ENCODE measurements at regions not wholly inside any gene's neighbourhood (a gene's known extent, or its start where the extent isn't known, plus 50 kb on each side); places are given as distances from the start of the nearest gene placed in this dataset.

GRCh38 chr2:195495966-195496365 lies 161.1 kb upstream of the SLC39A10 start:
- H3K27me3 ChIP-seq (ENCODE audit: control insufficient read depth in 1 of 2, insufficient read depth in 1 of 2, low read length in 2 of 2) = no peaks in the 10 kb centered on the region
- no peak overlapping the region for H3K27ac ChIP-seq (ENCODE audit: low read length, poor library complexity, severe bottlenecking)
- no peak overlapping the region for H2AK5ac ChIP-seq (ENCODE audit: low read length, severe bottlenecking)
- no peak overlapping the region for H4K8ac ChIP-seq (ENCODE audit: low read length)
- no peak overlapping the region for H3K18ac ChIP-seq (ENCODE audit: low read depth in 1 of 2, low read length in 2 of 2)
- H3K79me1 ChIP-seq (replicated peaks; ENCODE audit: low read length, poor library complexity, severe bottlenecking) = no peaks in the 10 kb centered on the region
- no peak overlapping the region for H2BK5ac ChIP-seq (ENCODE audit: low read depth, low read length, poor library complexity, severe bottlenecking)
- H3K4me3 ChIP-seq (ENCODE audit: insufficient read depth in 1 of 2, low read depth in 1 of 2, low read length in 2 of 2) = no peak overlapping the region
- H3K4ac ChIP-seq (ENCODE audit: low read depth in 1 of 2, low read length in 2 of 2) = no peak overlapping the region
- H3K36me3 ChIP-seq (ENCODE audit: control insufficient read depth in 1 of 2, insufficient read depth in 2 of 2, low read depth in 1 of 2, low read length in 2 of 2) = no peaks in the 10 kb centered on the region
- no peaks in the 10 kb centered on the region for H3K9me3 ChIP-seq (ENCODE audit: control insufficient read depth, low read length)
- H3K23ac ChIP-seq (ENCODE audit: low read length in 2 of 2) = no peak overlapping the region
- H2BK12ac ChIP-seq (ENCODE audit: low read length in 2 of 2) = no peak overlapping the region
- no peak overlapping the region for H4K91ac ChIP-seq (ENCODE audit: low read length)
- H2AFZ ChIP-seq (ENCODE audit: low read depth, low read length) = no peak overlapping the region
- no peaks in the 10 kb centered on the region for H3K4me1 ChIP-seq (ENCODE audit: control insufficient read depth, insufficient read depth, low read depth, low read length)
- H2BK15ac ChIP-seq (ENCODE audit: low read depth, poor library complexity, severe bottlenecking) = no peak overlapping the region
- no peak for DNase-seq
- H3K14ac ChIP-seq (ENCODE audit: low read length in 2 of 2) = no peak overlapping the region
- no peak overlapping the region for H3K9ac ChIP-seq (ENCODE audit: low read length)
- no peak overlapping the region for H3K4me2 ChIP-seq (ENCODE audit: low read length, poor library complexity, severe bottlenecking)
- no peak overlapping the region for H2BK120ac ChIP-seq (ENCODE audit: low read depth, low read length)

DNA sequence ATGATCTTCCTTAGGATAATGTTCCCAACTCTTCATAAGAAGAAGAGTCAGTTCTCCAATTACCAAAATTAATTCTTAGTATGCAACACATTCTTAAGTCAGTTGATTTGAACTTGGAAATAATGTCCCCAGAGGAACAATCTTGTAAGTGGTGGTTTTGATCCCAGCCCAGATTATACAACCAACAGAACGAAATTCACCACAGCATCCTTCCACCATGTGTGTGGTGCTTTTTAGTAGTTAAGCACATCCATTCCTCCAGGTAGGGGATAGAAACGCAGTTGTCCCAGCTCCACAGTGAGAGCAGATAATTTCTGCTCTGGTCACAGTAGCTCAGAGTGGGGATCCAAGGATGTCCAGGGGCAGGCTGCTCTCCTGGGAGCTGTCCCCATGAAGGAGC lies 161.7 kb upstream of the SLC39A10 start:
- H3K36me3 ChIP-seq (ENCODE audit: control insufficient read depth in 1 of 2, insufficient read depth in 2 of 2, low read depth in 1 of 2, low read length in 2 of 2) = no peaks in the 10 kb centered on the region
- no peak overlapping the region for H4K91ac ChIP-seq (ENCODE audit: low read length)
- no peak overlapping the region for H2BK120ac ChIP-seq (ENCODE audit: low read depth, low read length)
- H3K79me1 ChIP-seq (replicated peaks; ENCODE audit: low read length, poor library complexity, severe bottlenecking) = no peaks in the 10 kb centered on the region
- no peak overlapping the region for H2AFZ ChIP-seq (ENCODE audit: low read depth, low read length)
- no peak overlapping the region for H2BK5ac ChIP-seq (ENCODE audit: low read depth, low read length, poor library complexity, severe bottlenecking)
- no peaks in the 10 kb centered on the region for H3K27me3 ChIP-seq (ENCODE audit: control insufficient read depth in 1 of 2, insufficient read depth in 1 of 2, low read length in 2 of 2)
- H3K27ac ChIP-seq (ENCODE audit: low read length, poor library complexity, severe bottlenecking) = no peak overlapping the region
- H4K8ac ChIP-seq (ENCODE audit: low read length) = no peak overlapping the region
- no peak overlapping the region for H3K18ac ChIP-seq (ENCODE audit: low read depth in 1 of 2, low read length in 2 of 2)
- DNase-seq = no peak
- no peak overlapping the region for H3K9ac ChIP-seq (ENCODE audit: low read length)
- no peak overlapping the region for H3K23ac ChIP-seq (ENCODE audit: low read length in 2 of 2)
- H3K4ac ChIP-seq (ENCODE audit: low read depth in 1 of 2, low read length in 2 of 2) = no peak overlapping the region
- H2BK15ac ChIP-seq (ENCODE audit: low read depth, poor library complexity, severe bottlenecking) = no peak overlapping the region
- no peak overlapping the region for H2AK5ac ChIP-seq (ENCODE audit: low read length, severe bottlenecking)
- H3K9me3 ChIP-seq (ENCODE audit: control insufficient read depth, low read length) = no peaks in the 10 kb centered on the region
- H3K4me3 ChIP-seq (ENCODE audit: insufficient read depth in 1 of 2, low read depth in 1 of 2, low read length in 2 of 2) = no peak overlapping the region
- 82% methylated on average over 2 of the region's 2 CpGs for WGBS
- H3K4me2 ChIP-seq (ENCODE audit: low read length, poor library complexity, severe bottlenecking) = no peak overlapping the region
- H3K4me1 ChIP-seq (ENCODE audit: control insufficient read depth, insufficient read depth, low read depth, low read length) = no peaks in the 10 kb centered on the region
- no peak overlapping the region for H2BK12ac ChIP-seq (ENCODE audit: low read length in 2 of 2)
- no peak overlapping the region for H3K14ac ChIP-seq (ENCODE audit: low read length in 2 of 2)

DNA sequence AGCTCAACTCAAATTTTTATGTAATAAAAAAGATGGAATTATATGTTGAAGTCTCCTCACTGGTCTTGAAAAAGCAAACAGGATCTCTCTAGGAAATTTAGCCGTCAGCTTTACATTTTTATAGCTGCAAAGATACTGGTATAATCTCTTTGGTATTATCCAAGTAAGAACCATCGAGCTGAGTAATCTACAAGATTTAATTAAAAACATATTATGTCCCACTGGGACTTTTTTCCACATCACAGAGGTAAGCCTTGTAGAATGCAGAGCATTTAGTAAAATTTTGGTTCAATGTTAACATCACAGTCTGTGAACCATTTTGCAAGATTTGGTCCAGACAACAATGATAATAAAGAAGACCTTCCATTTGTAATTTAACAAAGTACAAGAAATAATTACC lies 162.6 kb upstream of the SLC39A10 start:
- no CpG with 5 or more reads among the region's 2 CpGs for WGBS
- no peak overlapping the region for H3K18ac ChIP-seq (ENCODE audit: low read depth in 1 of 2, low read length in 2 of 2)
- H4K91ac ChIP-seq (ENCODE audit: low read length) = no peak overlapping the region
- DNase-seq = no peak
- H3K4me3 ChIP-seq (ENCODE audit: insufficient read depth in 1 of 2, low read depth in 1 of 2, low read length in 2 of 2) = no peak overlapping the region
- H3K27me3 ChIP-seq (ENCODE audit: control insufficient read depth in 1 of 2, insufficient read depth in 1 of 2, low read length in 2 of 2) = no peaks in the 10 kb centered on the region
- no peaks in the 10 kb centered on the region for H3K79me1 ChIP-seq (replicated peaks; ENCODE audit: low read length, poor library complexity, severe bottlenecking)
- no peak overlapping the region for H2BK15ac ChIP-seq (ENCODE audit: low read depth, poor library complexity, severe bottlenecking)
- no peak overlapping the region for H3K14ac ChIP-seq (ENCODE audit: low read length in 2 of 2)
- no peak overlapping the region for H3K23ac ChIP-seq (ENCODE audit: low read length in 2 of 2)
- no peak overlapping the region for H3K4ac ChIP-seq (ENCODE audit: low read depth in 1 of 2, low read length in 2 of 2)
- no peak overlapping the region for H3K4me2 ChIP-seq (ENCODE audit: low read length, poor library complexity, severe bottlenecking)
- no peak overlapping the region for H3K9ac ChIP-seq (ENCODE audit: low read length)
- H2AFZ ChIP-seq (ENCODE audit: low read depth, low read length) = no peak overlapping the region
- no peak overlapping the region for H2BK120ac ChIP-seq (ENCODE audit: low read depth, low read length)
- no peak overlapping the region for H4K8ac ChIP-seq (ENCODE audit: low read length)
- H3K27ac ChIP-seq (ENCODE audit: low read length, poor library complexity, severe bottlenecking) = no peak overlapping the region
- H3K9me3 ChIP-seq (ENCODE audit: control insufficient read depth, low read length) = no peaks in the 10 kb centered on the region
- H2BK5ac ChIP-seq (ENCODE audit: low read depth, low read length, poor library complexity, severe bottlenecking) = no peak overlapping the region
- H3K4me1 ChIP-seq (ENCODE audit: control insufficient read depth, insufficient read depth, low read depth, low read length) = no peaks in the 10 kb centered on the region
- H3K36me3 ChIP-seq (ENCODE audit: control insufficient read depth in 1 of 2, insufficient read depth in 2 of 2, low read depth in 1 of 2, low read length in 2 of 2) = no peaks in the 10 kb centered on the region
- no peak overlapping the region for H2AK5ac ChIP-seq (ENCODE audit: low read length, severe bottlenecking)
- H2BK12ac ChIP-seq (ENCODE audit: low read length in 2 of 2) = no peak overlapping the region

GRCh38 chr2:195493416-195493815 lies 163.6 kb upstream of the SLC39A10 start:
- no peak overlapping the region for H2BK15ac ChIP-seq (ENCODE audit: low read depth, poor library complexity, severe bottlenecking)
- H3K23ac ChIP-seq (ENCODE audit: low read length in 2 of 2) = no peak overlapping the region
- 96% methylated on average over 7 of the region's 7 CpGs for WGBS
- H3K4me1 ChIP-seq (ENCODE audit: control insufficient read depth, insufficient read depth, low read depth, low read length) = no peaks in the 10 kb centered on the region
- no peak overlapping the region for H3K14ac ChIP-seq (ENCODE audit: low read length in 2 of 2)
- H4K8ac ChIP-seq (ENCODE audit: low read length) = no peak overlapping the region
- H3K27ac ChIP-seq (ENCODE audit: low read length, poor library complexity, severe bottlenecking) = no peak overlapping the region
- H4K91ac ChIP-seq (ENCODE audit: low read length) = no peak overlapping the region
- H2BK120ac ChIP-seq (ENCODE audit: low read depth, low read length) = no peak overlapping the region
- no peak overlapping the region for H3K4me2 ChIP-seq (ENCODE audit: low read length, poor library complexity, severe bottlenecking)
- no peak overlapping the region for H3K4ac ChIP-seq (ENCODE audit: low read depth in 1 of 2, low read length in 2 of 2)
- no peak overlapping the region for H3K9ac ChIP-seq (ENCODE audit: low read length)
- H2BK5ac ChIP-seq (ENCODE audit: low read depth, low read length, poor library complexity, severe bottlenecking) = no peak overlapping the region
- H3K9me3 ChIP-seq (ENCODE audit: control insufficient read depth, low read length) = no peaks in the 10 kb centered on the region
- no peaks in the 10 kb centered on the region for H3K27me3 ChIP-seq (ENCODE audit: control insufficient read depth in 1 of 2, insufficient read depth in 1 of 2, low read length in 2 of 2)
- H2BK12ac ChIP-seq (ENCODE audit: low read length in 2 of 2) = no peak overlapping the region
- DNase-seq = no peak
- no peak overlapping the region for H2AFZ ChIP-seq (ENCODE audit: low read depth, low read length)
- no peaks in the 10 kb centered on the region for H3K79me1 ChIP-seq (replicated peaks; ENCODE audit: low read length, poor library complexity, severe bottlenecking)
- no peak overlapping the region for H3K18ac ChIP-seq (ENCODE audit: low read depth in 1 of 2, low read length in 2 of 2)
- no peak overlapping the region for H3K4me3 ChIP-seq (ENCODE audit: insufficient read depth in 1 of 2, low read depth in 1 of 2, low read length in 2 of 2)
- no peak overlapping the region for H2AK5ac ChIP-seq (ENCODE audit: low read length, severe bottlenecking)
- H3K36me3 ChIP-seq (ENCODE audit: control insufficient read depth in 1 of 2, insufficient read depth in 2 of 2, low read depth in 1 of 2, low read length in 2 of 2) = no peaks in the 10 kb centered on the region
